ENCODE measurements at regions not wholly inside any gene's neighbourhood (a gene's known extent, or its start where the extent isn't known, plus 50 kb on each side); places are given as distances from the start of the nearest gene placed in this dataset.

DNA sequence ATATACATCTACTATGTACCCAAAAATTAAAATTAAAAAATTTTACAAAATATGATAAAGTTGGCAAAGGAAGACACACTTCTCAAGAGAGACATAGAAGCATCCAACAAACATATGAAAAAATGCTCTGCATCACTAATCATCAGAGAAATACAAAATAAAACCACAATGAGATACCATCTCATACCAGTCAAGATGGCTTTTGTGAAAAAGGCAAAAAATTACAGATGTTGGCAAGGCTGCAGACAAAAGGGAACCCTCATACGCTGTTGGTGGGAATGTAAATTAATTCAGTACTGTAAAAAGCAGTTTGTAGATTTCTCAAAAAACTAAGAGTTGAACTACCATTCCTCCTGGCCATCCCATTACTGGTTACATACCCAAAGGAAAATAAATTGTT, 581.7 kb upstream of the CCDC54 start:
- TF ChIP-seq CTCF (IDR thresholded peaks at IDR 0.05; ENCODE audit: low read depth, low read length): no peak
- TF ChIP-seq EZH2phosphoT487 (IDR thresholded peaks at IDR 0.05; ENCODE audit: low read depth): no peak
